PFSK-1 (cell line): ENCODE measurements at regions not wholly inside any gene's neighbourhood (a gene's known extent, or its start where the extent isn't known, plus 50 kb on each side); places are given as distances from the start of the nearest gene placed in this dataset.

Experiments used
- FOXP2 ChIP-seq: optimal IDR thresholded peaks from 2 replicates; pipeline ENCODE3; 2011; ENCODE audit warnings: borderline replicate concordance, control low read depth, inconsistent platforms; ENCODE audit not compliant: insufficient read depth; ENCODE audit errors: extremely low read length, extremely low read depth
- POLR2AphosphoS5 ChIP-seq: IDR thresholded peaks from 2 replicates; pipeline ENCODE4 v1.6.1; 2012; ENCODE audit warnings: low read depth, mild to moderate bottlenecking, control low read depth, low read length, moderate library complexity
- SIN3A ChIP-seq: IDR thresholded peaks from 2 replicates; pipeline ENCODE4 v1.6.1; 2012; ENCODE audit warnings: mild to moderate bottlenecking, low read length, moderate library complexity, borderline replicate concordance; ENCODE audit not compliant: insufficient read depth
- TAF1 ChIP-seq: IDR thresholded peaks from 2 replicates; pipeline ENCODE4 v1.6.1; 2012; ENCODE audit warnings: low read length, control low read depth, borderline replicate concordance; ENCODE audit not compliant: insufficient read depth
- TF ChIP-seq, protein P1 (sequence below), 2 experiments: IDR thresholded peaks; 2 replicates each; pipeline versions ENCODE4 v1.6.1 to v1.8.0; 2011 to 2012; ENCODE audit warnings: low read depth in 2 of 2, low read length in 2 of 2, control low read depth in 1 of 2, inconsistent platforms in 1 of 2, mild to moderate bottlenecking in 1 of 2, moderate library complexity in 1 of 2; ENCODE audit not compliant: insufficient read depth in 1 of 2

- TF ChIP-seq, protein P1, sequence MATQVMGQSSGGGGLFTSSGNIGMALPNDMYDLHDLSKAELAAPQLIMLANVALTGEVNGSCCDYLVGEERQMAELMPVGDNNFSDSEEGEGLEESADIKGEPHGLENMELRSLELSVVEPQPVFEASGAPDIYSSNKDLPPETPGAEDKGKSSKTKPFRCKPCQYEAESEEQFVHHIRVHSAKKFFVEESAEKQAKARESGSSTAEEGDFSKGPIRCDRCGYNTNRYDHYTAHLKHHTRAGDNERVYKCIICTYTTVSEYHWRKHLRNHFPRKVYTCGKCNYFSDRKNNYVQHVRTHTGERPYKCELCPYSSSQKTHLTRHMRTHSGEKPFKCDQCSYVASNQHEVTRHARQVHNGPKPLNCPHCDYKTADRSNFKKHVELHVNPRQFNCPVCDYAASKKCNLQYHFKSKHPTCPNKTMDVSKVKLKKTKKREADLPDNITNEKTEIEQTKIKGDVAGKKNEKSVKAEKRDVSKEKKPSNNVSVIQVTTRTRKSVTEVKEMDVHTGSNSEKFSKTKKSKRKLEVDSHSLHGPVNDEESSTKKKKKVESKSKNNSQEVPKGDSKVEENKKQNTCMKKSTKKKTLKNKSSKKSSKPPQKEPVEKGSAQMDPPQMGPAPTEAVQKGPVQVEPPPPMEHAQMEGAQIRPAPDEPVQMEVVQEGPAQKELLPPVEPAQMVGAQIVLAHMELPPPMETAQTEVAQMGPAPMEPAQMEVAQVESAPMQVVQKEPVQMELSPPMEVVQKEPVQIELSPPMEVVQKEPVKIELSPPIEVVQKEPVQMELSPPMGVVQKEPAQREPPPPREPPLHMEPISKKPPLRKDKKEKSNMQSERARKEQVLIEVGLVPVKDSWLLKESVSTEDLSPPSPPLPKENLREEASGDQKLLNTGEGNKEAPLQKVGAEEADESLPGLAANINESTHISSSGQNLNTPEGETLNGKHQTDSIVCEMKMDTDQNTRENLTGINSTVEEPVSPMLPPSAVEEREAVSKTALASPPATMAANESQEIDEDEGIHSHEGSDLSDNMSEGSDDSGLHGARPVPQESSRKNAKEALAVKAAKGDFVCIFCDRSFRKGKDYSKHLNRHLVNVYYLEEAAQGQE (IDR thresholded peaks at IDR 0.05; ENCODE audit: insufficient read depth in 1 of 2, low read depth in 2 of 2, low read length in 2 of 2) = no peak
- TF ChIP-seq FOXP2 (no peak), POLR2AphosphoS5 (no peak), TAF1 (no peak), SIN3A (no peak)
These were observed 359.5 kb upstream of the ACVR2A start for GRCh38 chr2:147485210-147485851.

- TF ChIP-seq, protein P1 (IDR thresholded peaks at IDR 0.05; ENCODE audit: insufficient read depth in 1 of 2, low read depth in 2 of 2, low read length in 2 of 2) = no peak
- TF ChIP-seq FOXP2 = no peak
- no peak for TF ChIP-seq TAF1
- TF ChIP-seq POLR2AphosphoS5 = no peak
- no peak for TF ChIP-seq SIN3A
These were observed 360.9 kb upstream of the ACVR2A start for GRCh38 chr2:147483911-147484310.

- TF ChIP-seq FOXP2 (no peak), TAF1 (no peak), POLR2AphosphoS5 (no peak), SIN3A (no peak)
- TF ChIP-seq, protein P1 (IDR thresholded peaks at IDR 0.05; ENCODE audit: insufficient read depth in 1 of 2, low read depth in 2 of 2, low read length in 2 of 2) = no peak
These were observed 361.7 kb upstream of the ACVR2A start for GRCh38 chr2:147482916-147483669.

DNA sequence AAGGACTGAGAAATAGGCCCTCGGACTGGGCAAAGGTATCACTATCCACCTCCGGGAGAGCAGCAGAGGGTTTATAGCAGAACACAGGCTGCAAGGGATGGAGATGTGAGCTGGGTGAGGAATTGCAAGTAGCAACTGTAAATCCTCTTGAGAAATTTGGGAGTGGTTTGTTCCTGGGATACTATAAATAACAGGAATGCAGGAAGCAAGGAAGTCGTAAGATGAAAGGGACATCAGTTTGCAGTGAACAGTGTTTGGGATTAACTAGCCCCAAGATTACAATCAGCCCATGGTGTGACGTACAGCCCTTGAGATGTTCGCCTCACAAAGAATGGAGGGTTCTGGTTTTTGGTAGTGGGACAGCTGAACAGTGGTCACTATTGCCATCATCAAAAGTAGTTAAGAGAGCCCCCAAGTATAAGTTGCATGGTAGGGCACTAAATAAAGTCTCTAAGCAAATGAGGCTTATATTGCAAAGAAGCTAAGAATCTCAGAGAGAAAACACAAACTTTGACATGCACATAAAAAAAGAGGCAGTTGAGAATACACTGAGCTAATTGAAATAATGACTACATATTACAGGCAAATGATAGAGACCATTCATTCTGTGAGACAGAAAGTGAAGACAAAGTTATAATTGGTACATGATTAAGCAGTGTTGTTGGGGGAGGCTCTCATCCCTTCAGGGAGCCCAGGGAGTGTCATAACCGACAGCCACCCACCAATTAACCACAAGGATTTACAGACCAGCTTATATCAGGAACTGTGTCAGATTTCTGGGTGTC, 362.5 kb upstream of the ACVR2A start:
- TF ChIP-seq, protein P1 (IDR thresholded peaks at IDR 0.05; ENCODE audit: insufficient read depth in 1 of 2, low read depth in 2 of 2, low read length in 2 of 2) = no peak
- TF ChIP-seq POLR2AphosphoS5 = no peak
- no peak for TF ChIP-seq TAF1
- TF ChIP-seq SIN3A = no peak
- no peak for TF ChIP-seq FOXP2
